GM10248 (cell line): ENCODE measurements at regions not wholly inside any gene's neighbourhood (a gene's known extent, or its start where the extent isn't known, plus 50 kb on each side); places are given as distances from the start of the nearest gene placed in this dataset.

ENCODE experiments used
- CTCF ChIA-PET: fragments of 300-600 bp; sonication (Branson Sonifier 250); formaldehyde crosslinking; extraction: SDS; loops from one replicate; lab custom pipeline; 2021; ENCODE audit warnings: antibody characterized with exemption; lab: Yijun Ruan, JAX
- POLR2A ChIA-PET: fragments of 350-650 bp; sonication (Branson Sonifier 250); formaldehyde crosslinking; extraction: SDS; loops from one replicate; lab custom pipeline; 2020; ENCODE audit warnings: antibody characterized with exemption; lab: Yijun Ruan, JAX
- DNase-seq: peaks from one replicate; pipeline ENCODE4 v3.0.0; 2012; ENCODE audit errors: extremely low spot score
- CTCF ChIP-seq: IDR thresholded peaks from 2 replicates; pipeline ENCODE4 v1.5.1; 2012; ENCODE audit warnings: mild to moderate bottlenecking, low read depth; ENCODE audit errors: extremely low read depth, missing control alignments, control extremely low read depth

GRCh38 chr9:18410983-18411382 is 63.0 kb upstream of the ADAMTSL1 start:
- CTCF ChIA-PET = no interaction called here
- POLR2A ChIA-PET = no interaction called here

GRCh38 chr9:18421391-18421790 is 52.6 kb upstream of the ADAMTSL1 start:
- no peak for TF ChIP-seq CTCF
- no peak for DNase-seq
- ChIA-PET POLR2A (no interaction called here), CTCF (interaction anchor here (2.2 kb wide), 1 partner anchor 21 kb away, joined by 17 read pairs; no protein-coding TSS in a partner anchor)

More at GRCh38 chr9:18410983-18411382, 63.0 kb upstream of the ADAMTSL1 start:
- no peak for TF ChIP-seq CTCF
- no peak for DNase-seq

GRCh38 chr9:18422296-18423036 is 51.5 kb upstream of the ADAMTSL1 start:
- no peak for TF ChIP-seq CTCF
- POLR2A ChIA-PET = no interaction called here
- no peak for DNase-seq
- CTCF ChIA-PET = interaction anchor here (2.2 kb wide), 1 partner anchor 20 kb away, joined by 17 read pairs; no protein-coding TSS in a partner anchor

GRCh38 chr9:18423791-18424531 is 50.0 kb upstream of the ADAMTSL1 start:
- ChIA-PET CTCF (interaction anchor here (1.2 to 1.3 kb wide), 2 partner anchors 11 to 19 kb away, joined by 4 to 7 read pairs; no protein-coding TSS in a partner anchor), POLR2A (no interaction called here)
- DNase-seq = no peak
- no peak for TF ChIP-seq CTCF
